GM19240 (cell line): ENCODE measurements at regions not wholly inside any gene's neighbourhood (a gene's known extent, or its start where the extent isn't known, plus 50 kb on each side); places are given as distances from the start of the nearest gene placed in this dataset.
"Not testable (repeated sequence)": the region's sequence is repeated elsewhere in the genome, so short reads cannot be mapped to it uniquely, and the experiment has no call there.

Experiments
- DNase-seq: peaks from one replicate; pipeline ENCODE4 v3.0.0; 2011; ENCODE audit warnings: low spot score; ENCODE audit not compliant: insufficient read length

- no peak for DNase-seq
Measured at GRCh38 chr1:112818990-112819689, 104.0 kb upstream of the PPM1J start.

GRCh38 chr1:112817555-112818373, 102.6 kb upstream of the PPM1J start:
- DNase-seq: no peak

GRCh38 chr1:112815376-112815775, 100.2 kb upstream of the PPM1J start:
- no peak for DNase-seq

GRCh38 chr1:112814645-112815044, 99.5 kb upstream of the PPM1J start:
- DNase-seq: not testable (repeated sequence)

- DNase-seq: peak; percentile 70
Measured at GRCh38 chr1:112808861-112809684, 93.9 kb upstream of the PPM1J start.

- DNase-seq: no peak
Measured at GRCh38 chr1:112807999-112808398, 92.9 kb upstream of the PPM1J start.

GRCh38 chr1:112807117-112807516, 92.0 kb upstream of the PPM1J start:
- no peak for DNase-seq

- DNase-seq: no peak
Measured at GRCh38 chr1:112806090-112806642, 91.0 kb upstream of the PPM1J start.

GRCh38 chr1:112805155-112805853, 90.2 kb upstream of the PPM1J start:
- no peak for DNase-seq

- DNase-seq: peak; percentile 63
Measured at GRCh38 chr1:112803906-112804762, 89.0 kb upstream of the PPM1J start.

- no peak for DNase-seq
Measured at GRCh38 chr1:112800289-112800688, 85.2 kb upstream of the PPM1J start.

- no peak for DNase-seq
Measured at GRCh38 chr1:112798292-112798691, 83.2 kb upstream of the PPM1J start.

- DNase-seq: no peak
Measured at GRCh38 chr1:112797224-112797623, 82.1 kb upstream of the PPM1J start.

GRCh38 chr1:112794654-112795239, 79.6 kb upstream of the PPM1J start:
- peak; percentile 30 for DNase-seq

- DNase-seq: no peak
Measured at GRCh38 chr1:112793631-112794565, 78.8 kb upstream of the PPM1J start.

- DNase-seq: no peak
Measured at GRCh38 chr1:112791723-112792104, 76.6 kb upstream of the PPM1J start.

- no peak for DNase-seq
Measured at GRCh38 chr1:112790920-112791722, 76.0 kb upstream of the PPM1J start.

GRCh38 chr1:112788561-112788960, 73.4 kb upstream of the PPM1J start:
- DNase-seq: no peak
